GOT3 (cell line): ENCODE measurements at regions not wholly inside any gene's neighbourhood (a gene's known extent, or its start where the extent isn't known, plus 50 kb on each side); places are given as distances from the start of the nearest gene placed in this dataset.

Experiments used
- DNase-seq: peaks from one replicate; lab custom pipeline; 2025; ENCODE audit warnings: mixed read lengths; lab: John Stamatoyannopoulos, UW

DNA sequence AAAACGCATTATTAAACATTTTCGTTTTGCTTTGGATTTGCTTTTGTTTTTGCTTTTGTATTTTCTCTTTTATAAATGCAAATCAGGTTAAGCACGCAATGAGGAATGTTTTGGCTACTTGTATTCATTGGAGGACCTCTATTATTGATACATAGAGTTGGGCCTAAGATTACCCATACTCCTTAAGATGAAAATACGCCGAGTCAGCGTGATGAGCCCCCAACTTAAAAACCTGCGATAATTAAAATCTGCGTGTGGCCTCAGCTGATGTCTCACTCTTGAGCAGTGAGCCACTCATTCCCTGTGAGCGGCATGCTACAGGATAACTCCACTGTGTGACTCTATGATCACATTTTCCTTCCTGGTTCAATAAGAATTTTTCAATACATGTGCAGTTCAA is 518.3 kb downstream of the IRX1 start:
- DNase-seq, result no peak

DNA sequence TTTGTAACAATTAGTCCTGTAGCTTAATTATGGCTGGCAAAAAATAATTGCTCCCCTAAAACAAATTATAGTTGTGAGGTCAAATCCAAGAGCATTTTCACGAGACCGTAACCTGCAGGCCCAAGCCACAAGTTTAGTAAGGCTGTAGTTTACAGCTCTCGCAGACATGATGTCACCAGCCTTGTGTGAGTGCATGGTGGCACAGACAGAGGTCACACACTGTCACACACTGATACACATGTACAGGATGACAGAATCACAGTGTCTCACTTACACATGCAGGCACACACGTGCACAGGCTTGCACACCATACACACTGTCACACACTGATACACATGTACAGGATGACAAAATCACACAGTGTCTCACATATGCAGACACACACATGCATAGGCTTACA is 518.8 kb downstream of the IRX1 start:
- no peak for DNase-seq

DNA sequence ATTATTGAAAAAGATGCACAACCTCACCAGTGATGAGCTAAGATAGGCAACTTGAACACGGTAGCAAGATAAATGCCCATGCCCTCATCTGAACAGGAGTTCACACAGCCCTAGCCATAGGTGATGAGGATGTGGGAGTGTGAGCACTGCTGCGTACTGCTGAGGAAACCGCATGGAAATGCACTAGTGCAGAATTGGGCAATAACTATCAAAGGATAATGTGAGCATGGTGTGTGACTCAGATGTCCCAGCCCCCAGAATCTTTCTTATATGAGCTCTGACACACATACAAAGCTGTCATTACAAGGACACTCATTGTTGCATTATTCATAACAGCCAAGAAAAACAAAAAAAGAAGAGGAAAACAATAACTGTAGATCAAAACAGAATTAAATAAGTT is 521.2 kb downstream of the IRX1 start:
- DNase-seq, result no peak

DNA sequence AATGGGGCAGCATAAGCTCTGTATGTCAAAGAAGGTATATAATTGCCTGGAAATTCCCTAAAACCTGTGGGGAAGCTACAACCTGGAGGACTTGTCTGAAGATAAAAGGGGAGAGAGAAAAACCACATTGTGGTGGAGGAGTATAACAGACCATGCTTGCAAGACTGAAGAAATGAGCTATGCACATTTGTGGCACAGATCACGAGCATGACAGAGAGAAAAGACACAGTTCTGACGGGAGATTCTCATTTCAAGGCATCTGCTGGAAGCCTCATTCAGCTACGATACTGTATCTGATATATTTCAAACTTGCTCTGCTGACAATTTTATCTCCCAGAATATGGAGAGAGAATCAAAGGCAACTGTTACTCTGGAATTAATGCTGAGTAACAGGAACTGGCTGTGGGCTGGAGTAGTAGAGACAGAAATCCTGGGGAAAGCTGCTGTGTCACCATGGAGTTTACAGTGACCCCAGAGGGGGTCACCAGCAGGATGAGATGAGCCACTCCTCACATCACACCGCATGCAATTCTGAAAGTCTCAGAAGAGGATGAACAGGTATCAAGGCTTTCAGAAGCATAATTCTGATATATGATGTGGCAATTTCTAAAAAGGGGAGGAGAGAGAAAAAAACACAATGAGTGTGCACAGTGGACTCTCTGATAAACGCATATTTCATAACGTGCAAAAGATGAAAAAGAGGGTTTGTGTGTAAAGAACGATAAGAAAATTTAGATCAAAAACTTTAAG is 528.8 kb downstream of the IRX1 start:
- DNase-seq, result no peak

DNA sequence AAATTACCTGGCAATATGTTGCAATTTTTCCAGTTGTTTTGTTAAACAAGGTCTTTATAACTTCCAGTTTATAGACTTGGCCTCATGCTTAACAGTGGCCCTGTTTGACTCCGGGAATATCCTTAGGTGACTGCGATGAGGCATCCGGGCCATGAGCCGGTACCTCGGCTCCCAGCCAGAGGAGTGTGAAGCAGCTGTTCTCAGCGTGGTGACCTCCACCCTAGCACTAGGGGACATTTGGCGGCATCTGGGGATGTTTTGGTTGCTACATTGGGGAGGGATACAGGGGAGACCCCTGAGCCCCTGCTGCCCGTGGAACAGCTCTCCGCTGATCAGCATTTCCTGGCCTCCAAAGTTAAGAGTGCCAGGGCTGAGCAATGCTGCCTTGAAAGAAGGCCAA is 533.4 kb downstream of the IRX1 start:
- no peak for DNase-seq

DNA sequence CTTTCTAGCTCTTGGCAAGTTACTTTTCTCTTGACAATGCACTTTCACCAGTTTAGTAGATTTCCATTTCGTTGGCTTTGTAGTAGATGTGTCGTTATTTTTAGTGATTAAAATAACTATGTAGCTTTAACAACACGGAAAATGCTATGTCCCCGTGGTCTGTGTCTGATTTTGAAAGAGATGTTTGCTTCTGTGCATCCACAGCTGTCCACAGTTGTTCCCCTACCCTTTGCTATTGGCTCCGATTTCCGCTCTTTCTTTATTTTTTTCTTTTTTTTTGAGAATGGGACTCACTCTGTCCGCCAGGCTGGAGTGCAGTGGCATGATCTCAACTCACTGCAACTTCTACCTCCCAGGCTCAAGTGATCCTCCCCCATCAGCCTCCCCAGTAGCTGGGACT is 533.9 kb downstream of the IRX1 start:
- DNase-seq, result no peak

DNA sequence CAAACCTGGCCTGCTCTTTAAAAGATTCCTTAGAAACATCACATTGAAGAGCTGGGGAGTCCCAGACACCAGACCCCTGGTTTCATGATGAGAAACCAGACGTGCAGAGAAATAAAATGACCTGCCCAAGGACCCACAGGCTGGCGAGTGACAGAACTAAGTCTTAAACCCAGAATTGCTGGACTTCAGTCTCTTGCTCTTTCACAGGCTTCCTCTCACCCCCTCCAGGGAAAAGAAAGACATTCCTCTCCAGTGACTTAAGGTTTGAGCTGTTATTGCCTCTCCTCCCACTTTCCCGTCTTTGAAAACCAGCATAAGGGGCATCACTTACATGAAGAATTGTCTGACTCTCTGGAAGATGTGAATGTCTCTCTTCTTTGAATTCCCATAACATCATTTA is 535.2 kb downstream of the IRX1 start:
- DNase-seq, result no peak

DNA sequence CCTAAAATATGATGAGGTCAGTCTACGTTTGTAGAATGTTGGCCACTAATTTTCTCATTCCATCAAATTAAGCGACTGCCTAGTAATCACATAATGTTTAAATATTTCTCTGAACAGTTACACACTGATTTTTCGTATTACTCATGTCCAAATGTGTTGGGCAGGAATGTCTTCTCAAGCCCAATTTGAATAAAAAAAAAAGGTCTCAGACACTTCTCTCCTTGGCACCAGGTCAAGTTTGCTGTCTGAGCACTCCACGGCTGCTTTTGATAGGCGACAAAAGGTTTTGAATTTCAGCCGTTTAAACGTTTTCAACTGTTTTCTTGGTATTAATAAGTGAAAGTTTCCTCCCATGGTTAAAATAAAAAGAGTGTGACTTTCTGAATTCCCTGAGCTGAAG is 542.1 kb downstream of the IRX1 start:
- no peak for DNase-seq

DNA sequence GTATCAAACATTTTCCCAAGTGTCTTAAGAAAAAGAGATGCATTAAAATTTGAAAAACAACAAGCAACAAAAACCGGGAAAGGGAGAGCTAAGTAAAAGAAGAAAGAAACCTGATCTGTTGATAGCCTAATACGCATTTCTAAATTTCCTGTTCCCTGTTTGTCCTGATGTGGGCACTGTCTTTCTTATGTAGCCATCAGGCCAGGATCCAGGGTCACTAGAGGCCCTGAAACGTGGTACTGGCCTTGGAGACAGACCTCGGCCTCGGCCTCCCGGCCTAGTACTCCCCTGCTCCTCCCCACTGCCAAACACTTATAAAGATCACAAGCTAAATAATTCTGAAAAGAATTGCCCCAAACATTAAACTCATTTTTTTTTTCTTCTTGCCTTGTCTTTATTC is 547.2 kb downstream of the IRX1 start:
- DNase-seq, result no peak

DNA sequence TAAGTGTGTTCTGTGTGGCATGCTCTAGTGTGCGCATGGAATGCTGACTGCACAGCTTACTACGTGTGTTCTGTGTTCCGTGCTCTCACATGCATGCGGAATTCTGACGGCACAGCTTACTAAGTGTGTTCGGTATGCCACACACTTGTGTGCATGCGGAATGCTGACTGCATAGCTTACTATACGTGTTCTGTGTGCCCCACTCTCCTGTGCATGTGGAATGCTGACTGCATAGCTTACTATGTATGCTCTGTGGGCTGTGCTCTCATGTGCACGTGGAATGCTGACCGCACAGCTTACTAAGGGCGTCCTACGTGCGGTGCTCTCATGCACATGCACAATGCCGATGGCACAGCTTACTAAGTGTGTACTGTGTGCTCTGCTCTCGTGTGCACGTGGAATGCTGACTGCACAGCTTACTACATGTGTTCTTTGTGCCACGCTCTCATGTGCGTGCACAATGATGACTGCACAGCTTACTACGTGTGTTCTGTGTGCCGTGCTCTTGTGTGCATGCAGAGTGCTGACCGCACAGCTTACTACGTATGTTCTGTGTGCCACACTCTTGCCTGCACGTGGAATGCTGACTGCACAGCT is 548.9 kb downstream of the IRX1 start:
- DNase-seq, result no peak

DNA sequence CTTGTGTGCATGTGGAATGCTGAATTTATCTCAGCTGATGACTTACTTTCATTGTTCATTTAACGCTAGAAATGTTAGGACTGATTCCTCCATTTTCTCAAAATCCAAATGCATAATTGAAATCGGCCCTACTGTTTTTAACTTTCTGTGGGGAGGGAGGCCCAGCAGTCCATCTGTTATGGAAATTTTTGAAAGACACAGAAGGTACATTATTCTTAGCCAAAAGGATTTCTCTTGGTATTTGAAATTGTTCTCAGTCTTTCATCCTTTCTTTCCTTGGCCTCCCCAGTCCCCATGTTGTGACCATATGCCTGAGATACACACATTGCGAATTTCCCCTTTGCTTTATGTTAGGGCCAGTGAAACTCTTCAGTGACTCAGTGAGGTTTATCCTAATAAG is 549.9 kb downstream of the IRX1 start:
- no peak for DNase-seq

DNA sequence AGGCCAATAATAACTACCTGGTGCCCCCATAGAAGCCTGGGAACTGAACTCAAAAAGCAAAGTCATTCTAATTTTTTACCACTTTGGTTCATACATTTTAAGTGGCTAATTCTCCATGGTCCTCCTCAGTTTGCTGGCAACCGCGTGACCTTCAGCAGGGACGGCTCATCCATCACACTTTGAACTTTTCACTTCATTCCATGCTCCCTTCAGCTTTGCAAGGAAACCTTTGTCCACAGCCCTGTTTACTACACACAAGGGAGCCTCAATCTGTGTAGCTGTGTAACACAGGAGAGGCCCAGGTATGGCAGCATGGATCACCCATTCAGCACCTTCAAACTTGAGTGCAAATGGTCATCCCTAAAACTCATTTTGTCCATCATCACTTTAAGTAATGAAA is 552.4 kb downstream of the IRX1 start:
- no peak for DNase-seq

DNA sequence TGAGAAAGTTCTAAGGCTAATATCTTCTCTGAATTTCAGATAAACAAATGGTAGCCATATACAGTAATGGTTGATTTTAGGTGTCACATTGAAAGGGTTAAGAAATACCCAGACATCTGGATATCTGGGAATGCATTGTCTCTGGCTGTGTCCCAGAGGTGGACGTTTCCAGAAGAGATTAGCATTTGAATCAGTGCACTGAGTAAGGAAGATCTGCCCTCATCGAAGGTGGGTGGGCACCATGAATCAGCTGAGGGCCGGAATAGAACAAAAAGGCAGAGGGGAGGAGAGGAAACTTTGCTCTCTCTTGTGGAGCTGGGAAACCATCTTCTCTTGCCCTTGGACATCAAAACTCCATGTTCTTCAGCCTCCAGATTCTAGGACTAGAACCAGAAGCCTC is 554.4 kb downstream of the IRX1 start:
- no peak for DNase-seq

DNA sequence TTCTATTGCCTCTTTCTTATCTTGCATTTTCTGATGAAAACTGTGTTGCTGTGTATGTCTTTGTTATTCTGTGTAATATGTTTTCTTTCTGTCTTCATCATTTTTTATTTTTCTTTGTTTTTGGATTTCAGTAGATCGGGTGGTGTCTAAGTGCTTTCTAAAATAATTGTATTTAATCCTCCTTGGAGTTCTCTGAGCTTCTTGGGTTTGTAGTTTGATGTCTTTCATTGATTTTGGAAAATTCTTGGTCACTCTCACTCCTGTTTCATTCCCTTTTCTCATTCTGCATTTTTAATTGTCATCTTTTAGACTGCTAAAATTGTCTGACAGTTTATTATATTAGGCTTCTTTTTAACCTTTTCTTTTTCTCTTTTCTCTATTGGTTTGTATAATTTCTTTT is 560.5 kb downstream of the IRX1 start:
- no peak for DNase-seq

DNA sequence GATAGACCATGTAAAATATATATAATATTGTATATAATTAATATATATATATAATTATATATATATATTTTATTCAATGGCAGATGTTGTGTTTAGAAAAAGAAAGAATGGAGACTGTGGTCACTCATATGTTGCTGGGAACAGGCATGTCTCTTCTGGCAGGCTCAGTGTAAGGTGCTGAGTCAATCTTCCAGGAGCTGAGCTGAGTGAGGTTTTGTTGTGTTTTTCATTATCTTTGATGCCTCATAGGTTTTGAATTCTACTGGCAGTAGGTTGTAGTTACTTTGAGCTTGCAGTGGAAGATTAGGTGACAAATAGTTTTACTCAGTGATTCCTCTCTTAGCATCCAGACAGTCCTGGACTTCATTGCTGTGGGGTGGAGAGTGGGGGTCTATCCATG is 561.3 kb downstream of the IRX1 start:
- DNase-seq, result no peak

DNA sequence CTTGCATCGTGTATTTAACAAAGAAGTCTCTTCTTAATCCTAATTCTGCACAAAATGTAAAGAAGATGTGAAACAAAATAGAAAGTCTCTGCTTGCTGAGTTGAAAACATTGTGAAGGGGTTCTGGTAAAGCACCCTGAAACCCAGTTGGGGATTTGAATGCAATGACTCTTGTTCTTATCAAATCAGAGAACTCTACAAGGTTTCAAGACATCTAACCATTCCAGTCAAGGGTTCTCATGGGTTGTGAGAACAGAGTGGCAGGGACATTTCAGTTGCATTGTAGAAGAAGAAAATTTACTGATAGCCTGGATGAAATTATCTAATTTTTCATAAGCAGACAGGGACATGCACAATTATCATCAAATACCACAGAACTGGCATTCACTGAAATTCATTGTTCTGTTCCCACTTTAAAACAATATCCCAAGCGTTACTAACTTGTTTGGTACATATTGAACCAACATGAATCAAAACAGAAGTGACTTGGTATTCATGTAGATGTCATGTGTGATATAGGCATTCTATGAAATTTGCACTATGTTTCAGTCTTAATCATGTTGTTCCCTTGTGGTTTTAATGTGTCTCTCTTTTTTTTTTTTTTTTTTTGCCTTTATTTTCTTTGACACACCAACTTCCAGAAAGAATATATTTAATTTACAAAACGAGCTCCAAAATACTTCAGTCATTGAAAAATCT is 563.3 kb downstream of the IRX1 start:
- DNase-seq, result no peak

DNA sequence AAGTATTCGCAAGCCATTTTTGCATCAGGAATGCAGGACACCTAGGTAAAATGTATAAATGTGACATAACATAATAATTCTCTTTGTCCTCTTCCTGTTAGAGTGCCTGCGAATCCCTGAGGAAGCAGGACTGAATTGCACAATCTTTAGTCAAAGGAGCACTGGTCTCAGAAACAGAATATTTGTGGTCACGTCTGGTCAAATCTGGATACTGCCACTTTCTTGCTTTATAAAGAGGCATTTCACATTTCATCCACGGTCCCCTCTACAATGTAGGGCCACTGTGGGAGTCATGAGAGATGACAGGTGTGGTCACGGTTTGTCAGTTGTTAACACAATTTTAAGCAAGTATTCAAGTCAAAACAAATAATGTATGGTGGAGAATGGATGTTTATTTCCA is 564.0 kb downstream of the IRX1 start:
- no peak for DNase-seq

DNA sequence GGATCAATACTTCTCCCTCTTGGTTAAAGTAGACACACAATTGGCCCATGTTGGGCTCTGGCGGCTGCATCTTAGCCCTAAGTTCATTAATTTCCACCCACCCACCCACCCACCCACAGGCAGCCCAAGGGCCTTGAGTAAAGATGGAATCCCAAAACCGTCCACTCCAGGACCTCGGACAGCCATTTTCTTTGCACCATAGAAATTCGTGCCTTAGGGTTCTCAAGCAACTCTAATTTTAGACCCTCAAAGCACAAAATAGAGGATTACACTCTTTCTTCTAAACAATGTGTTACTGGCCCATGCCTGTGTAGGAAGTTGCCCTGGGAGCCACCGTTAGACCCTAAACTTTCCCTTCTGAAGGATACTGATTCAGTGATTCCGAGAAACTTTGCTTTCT is 568.5 kb downstream of the IRX1 start:
- DNase-seq, result no peak

DNA sequence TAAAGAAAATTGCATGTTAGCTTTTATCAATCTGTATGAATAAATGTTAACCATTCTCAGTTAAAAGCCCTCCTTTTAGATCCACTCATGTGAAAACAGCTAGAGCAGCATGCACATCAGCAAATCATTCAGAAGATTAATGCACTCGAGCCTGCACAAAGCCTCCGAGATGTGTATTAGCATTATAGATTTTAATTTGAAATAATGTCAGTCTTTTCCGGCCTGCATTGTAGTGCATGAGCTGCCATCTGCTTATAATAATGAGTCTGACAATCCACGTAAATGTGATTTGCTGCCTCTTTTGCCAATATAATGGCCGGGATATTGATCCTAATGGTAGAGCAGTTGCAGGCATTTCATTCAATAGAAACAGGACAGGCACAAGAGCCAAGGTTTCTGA is 585.1 kb downstream of the IRX1 start:
- DNase-seq, result no peak

DNA sequence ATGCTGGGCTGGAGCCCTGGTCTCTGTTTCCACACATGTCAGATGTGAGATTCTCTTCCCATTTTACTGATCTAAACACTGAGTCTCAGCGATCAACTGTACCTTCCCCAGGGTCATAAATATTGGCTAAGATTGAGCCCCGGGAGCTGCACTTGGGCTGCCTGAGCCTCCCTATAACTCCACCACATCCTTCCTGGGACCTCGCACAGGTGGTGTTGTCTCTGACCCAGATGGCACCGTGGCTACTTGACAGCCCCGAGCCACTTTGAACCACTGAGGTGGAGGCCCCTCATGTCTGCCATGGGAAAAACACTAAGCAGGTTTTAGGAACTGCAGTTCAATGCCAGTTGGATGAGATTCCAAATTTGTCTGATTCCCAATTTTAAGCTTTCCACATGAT is 586.5 kb downstream of the IRX1 start:
- DNase-seq, result no peak

DNA sequence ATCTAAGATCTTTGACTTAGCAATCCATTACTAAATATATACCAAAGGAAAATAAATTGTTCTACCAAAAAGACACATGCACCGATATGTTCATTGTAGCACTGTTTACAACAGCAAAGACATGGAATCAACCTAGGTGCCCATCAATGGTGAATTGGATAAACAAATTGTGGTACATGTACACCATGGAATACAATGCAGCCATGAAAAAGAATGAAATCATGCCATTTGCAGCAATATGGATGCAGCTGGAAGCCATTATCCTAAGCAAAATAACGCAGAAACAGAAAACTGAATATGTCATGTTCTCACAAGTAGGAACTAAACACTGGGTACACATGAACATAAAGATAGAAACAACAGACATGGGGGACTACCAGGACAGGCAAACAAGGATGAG is 589.5 kb downstream of the IRX1 start:
- DNase-seq, result no peak

DNA sequence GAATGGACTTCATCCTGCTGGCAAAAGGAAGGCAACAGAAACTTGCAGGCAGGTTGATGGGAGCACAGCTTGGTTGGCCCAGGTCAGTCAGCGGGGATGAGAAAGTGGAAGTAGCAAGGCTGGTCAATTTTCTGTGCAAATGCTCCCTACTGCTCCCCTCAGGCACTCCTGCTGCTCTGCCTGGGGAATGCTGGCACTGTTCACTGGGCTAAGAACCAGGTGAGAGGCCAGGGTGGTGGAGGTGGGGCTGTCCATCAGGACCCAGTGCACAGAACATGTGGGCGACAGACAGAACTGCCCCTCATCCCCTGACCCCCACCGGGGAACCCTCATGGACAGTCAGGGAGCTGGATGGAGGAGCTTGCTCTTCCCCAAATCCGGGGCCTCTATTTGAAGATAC is 593.1 kb downstream of the IRX1 start:
- DNase-seq, result no peak

DNA sequence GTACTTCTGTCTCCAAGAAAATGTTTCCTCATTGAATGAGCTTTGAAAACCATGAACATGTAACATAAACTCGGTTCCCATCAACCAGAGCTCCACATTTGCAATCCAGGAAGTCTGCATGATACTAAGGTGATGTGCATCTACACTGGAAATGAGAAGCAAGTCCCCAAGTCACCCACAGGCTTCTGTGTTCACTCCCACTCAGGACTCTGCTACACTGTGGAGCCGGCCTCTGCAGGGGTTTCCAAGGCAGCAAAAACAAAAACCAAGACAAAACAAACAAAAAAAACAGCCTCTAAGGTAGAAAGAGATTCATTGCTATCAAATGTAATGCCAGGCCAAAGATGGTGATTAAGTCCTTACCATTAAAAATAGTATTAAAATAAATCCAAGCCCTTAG is 593.7 kb downstream of the IRX1 start:
- no peak for DNase-seq

DNA sequence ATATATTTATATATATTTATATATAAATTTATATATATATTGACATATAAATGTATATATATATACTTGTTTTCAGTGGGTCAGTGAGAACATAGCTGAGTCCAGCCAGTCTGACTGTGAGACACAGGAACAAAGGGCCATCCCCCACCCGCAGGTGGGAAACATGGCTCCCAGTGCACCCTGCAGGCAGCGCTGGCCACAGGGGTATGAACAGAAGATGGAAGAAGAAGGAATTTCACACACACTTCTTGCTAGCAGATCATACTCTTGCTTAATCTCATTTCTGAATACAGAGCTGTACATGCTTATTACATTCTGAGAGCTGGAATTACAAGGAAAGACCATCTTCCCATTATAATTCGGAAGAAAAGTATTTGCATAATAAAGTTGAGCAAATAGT is 595.4 kb downstream of the IRX1 start:
- no peak for DNase-seq
